AG04450 (cell line): ENCODE measurements at regions not wholly inside any gene's neighbourhood (a gene's known extent, or its start where the extent isn't known, plus 50 kb on each side); places are given as distances from the start of the nearest gene placed in this dataset.

ENCODE experiments used
- CTCF ChIA-PET: fragments of 300-600, 350-600 bp; formaldehyde crosslinking; extraction: SDS; loops from one replicate; lab custom pipeline; 2022; ENCODE audit warnings: antibody characterized with exemption, inconsistent platforms; lab: Charles Lee
- POLR2A ChIA-PET: fragments of 350-600 bp; formaldehyde crosslinking; extraction: SDS; loops from one replicate; lab custom pipeline; 2021; ENCODE audit warnings: antibody characterized with exemption, inconsistent platforms; lab: Yijun Ruan, JAX
- DNase-seq: peaks from one replicate; pipeline ENCODE4 v3.0.0-alpha.2; 2011; ENCODE audit warnings: low read depth, low spot score
- H3K27ac ChIP-seq: one replicate; pipeline ENCODE4 v1.5.1; 2012; ENCODE audit warnings: low read depth, low read length, control low read depth
- H3K27me3 ChIP-seq: one replicate; pipeline ENCODE4 v1.6.0; 2012; ENCODE audit warnings: low read length; ENCODE audit not compliant: control insufficient read depth, insufficient read depth
- H3K4me3 ChIP-seq: 2 replicates; pipeline ENCODE4 v1.5.1; 2011; ENCODE audit warnings: mild to moderate bottlenecking, low read depth, low read length, control low read depth
- H3K9me3 ChIP-seq: 2 replicates; pipeline ENCODE4 v1.5.1; 2012; ENCODE audit warnings: low read length; ENCODE audit not compliant: control insufficient read depth, insufficient read depth
- CTCF ChIP-seq: IDR thresholded peaks from 2 replicates; pipeline ENCODE4 v1.5.1; 2011; ENCODE audit warnings: low read depth, low read length, control low read depth, inconsistent platforms

DNA sequence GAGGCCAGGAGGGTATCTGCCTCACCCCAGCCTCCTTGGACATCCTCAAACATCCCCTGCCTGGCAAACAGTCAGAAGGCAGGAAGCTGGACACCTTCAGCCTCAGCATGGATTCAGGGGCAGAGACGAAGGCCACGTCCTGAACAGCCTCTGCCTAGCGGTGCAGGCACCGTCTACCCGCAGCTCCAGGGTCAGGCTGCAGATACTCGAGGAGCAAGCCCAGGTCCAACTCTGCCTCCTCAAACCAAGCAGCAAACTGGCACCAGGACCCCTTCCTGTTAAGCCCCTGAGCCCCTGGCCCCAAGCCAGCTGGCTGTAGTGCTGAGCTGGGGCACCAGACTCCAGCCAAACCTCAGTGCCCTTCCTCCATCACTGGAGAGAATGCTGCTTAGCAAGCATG, 494.7 kb downstream of the NPHP4 start:
- ChIA-PET CTCF (no interaction called here), POLR2A (no interaction called here)
- Histone ChIP-seq H3K4me3 (no peak overlapping the region), H3K27me3 (no peaks in the 10 kb centered on the region), H3K9me3 (peaks cover 64% of the 10 kb centered on the region), H3K27ac (no peak overlapping the region)
- TF ChIP-seq CTCF, result no peak
- no peak for DNase-seq

DNA sequence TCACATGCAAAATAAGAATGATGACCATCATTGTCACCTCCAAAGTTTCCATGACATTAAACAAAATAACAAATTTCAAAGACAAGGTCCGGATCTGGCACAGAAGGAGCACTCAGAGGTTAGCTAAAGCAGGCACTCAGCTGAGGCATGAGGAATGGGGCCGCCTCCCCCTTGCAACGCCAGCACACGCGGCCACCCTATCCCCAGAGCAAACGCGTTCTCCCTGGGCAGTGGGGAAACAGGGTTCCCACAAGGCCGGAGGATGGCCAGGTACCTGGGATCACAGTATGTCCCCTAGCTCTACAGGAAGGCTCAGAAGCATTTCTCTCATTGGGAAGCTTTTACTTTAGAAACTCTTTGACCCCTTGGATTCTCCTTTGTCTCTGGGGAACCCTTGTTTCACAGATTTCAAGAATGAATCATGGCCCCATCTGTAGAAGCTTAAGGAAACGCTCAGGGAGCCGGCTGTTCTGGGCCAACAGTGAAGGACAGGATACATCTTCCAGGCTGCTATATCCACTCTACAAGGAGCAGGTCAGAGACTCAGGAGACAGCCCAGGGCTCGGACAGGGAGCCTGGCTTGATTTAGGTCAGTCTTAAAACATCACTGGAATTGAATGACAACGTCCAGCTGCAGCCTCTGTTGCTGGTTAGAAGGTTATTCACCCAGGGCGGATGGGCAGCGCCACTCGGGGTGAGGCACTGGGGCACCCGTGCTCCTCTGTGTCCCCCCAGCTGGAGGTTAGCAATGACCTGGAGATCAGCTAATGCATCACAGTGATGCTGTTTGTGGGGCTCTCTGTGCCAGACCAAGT, 496.4 kb downstream of the NPHP4 start:
- Histone ChIP-seq H3K9me3 (peaks cover 66% of the 10 kb centered on the region), H3K4me3 (no peak overlapping the region), H3K27me3 (no peaks in the 10 kb centered on the region), H3K27ac (no peak overlapping the region)
- no peak for TF ChIP-seq CTCF
- ChIA-PET CTCF (no interaction called here), POLR2A (no interaction called here)
- no peak for DNase-seq

GRCh38 chr1:5494518-5494917, 497.7 kb downstream of the NPHP4 start:
- TF ChIP-seq CTCF, result no peak
- Histone ChIP-seq H3K27ac (no peak overlapping the region), H3K9me3 (peaks cover 66% of the 10 kb centered on the region), H3K27me3 (no peaks in the 10 kb centered on the region), H3K4me3 (no peak overlapping the region)
- DNase-seq, result no peak
- ChIA-PET CTCF (no interaction called here), POLR2A (no interaction called here)

GRCh38 chr1:5493851-5494311, 498.3 kb downstream of the NPHP4 start:
- Histone ChIP-seq H3K27ac (no peak overlapping the region), H3K27me3 (no peaks in the 10 kb centered on the region), H3K4me3 (no peak overlapping the region), H3K9me3 (peaks cover 71% of the 10 kb centered on the region)
- no peak for TF ChIP-seq CTCF
- POLR2A ChIA-PET, result no interaction called here
- CTCF ChIA-PET, result no interaction called here
- no peak for DNase-seq

DNA sequence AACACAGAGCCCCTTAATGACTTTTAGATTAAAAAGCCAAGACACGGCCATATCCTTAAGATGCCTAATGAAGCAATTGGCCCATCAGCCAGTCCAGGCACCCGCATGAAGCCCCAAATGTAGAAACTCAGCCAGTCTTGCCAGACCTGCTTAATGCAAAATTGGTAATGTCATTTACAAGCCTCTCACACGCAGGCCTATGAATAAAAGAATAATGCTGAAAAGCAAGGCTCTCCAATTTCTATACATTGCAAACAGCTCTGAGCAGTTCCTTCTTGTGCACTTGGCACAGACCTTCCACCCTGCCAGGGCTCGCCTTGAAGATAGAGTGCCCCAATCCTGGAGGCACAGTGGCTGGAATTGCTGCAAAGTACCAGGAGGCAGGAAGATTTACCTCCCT, 498.9 kb downstream of the NPHP4 start:
- ChIA-PET POLR2A (no interaction called here), CTCF (no interaction called here)
- Histone ChIP-seq H3K4me3 (no peak overlapping the region), H3K9me3 (peaks cover 67% of the 10 kb centered on the region), H3K27ac (no peak overlapping the region), H3K27me3 (no peaks in the 10 kb centered on the region)
- no peak for TF ChIP-seq CTCF
- no peak for DNase-seq
